HEK293T (cell line): ENCODE measurements at regions not wholly inside any gene's neighbourhood (a gene's known extent, or its start where the extent isn't known, plus 50 kb on each side); places are given as distances from the start of the nearest gene placed in this dataset.

Source experiments
- CTCF ChIA-PET: fragments of 350-600 bp; formaldehyde crosslinking; extraction: SDS; loops from one replicate; lab custom pipeline; 2021; ENCODE audit warnings: antibody characterized with exemption, inconsistent platforms; lab: Yijun Ruan, JAX
- POLR2A ChIA-PET: fragments of 350-600 bp; formaldehyde crosslinking; extraction: SDS; loops from one replicate; lab custom pipeline; 2020; ENCODE audit warnings: antibody characterized with exemption, inconsistent platforms; lab: Yijun Ruan, JAX
- DNase-seq: peaks from one replicate; pipeline ENCODE4 v3.0.0; 2012; ENCODE audit warnings: mixed read lengths; ENCODE audit errors: extremely low spot score
- ARNT ChIP-seq: fragments of 450-650 bp; IDR thresholded peaks from 2 replicates; pipeline ENCODE4 v1.6.1; 2017; ENCODE audit warnings: mild to moderate bottlenecking
- BHLHE40 ChIP-seq: fragments of 450-650 bp; IDR thresholded peaks from 2 replicates; pipeline ENCODE4 v1.6.1; 2016; ENCODE audit warnings: mild to moderate bottlenecking, moderate library complexity, borderline replicate concordance
- CTBP1 ChIP-seq: fragments of 450-650 bp; IDR thresholded peaks from 2 replicates; pipeline ENCODE4 v1.6.1; 2016; ENCODE audit warnings: borderline replicate concordance
- ELF4 ChIP-seq: fragments of 450-650 bp; IDR thresholded peaks from 2 replicates; pipeline ENCODE4 v1.6.1; 2017; ENCODE audit warnings: antibody characterized with exemption
- FOXA1 ChIP-seq: fragments of 450-650 bp; IDR thresholded peaks from 2 replicates; pipeline ENCODE4 v1.6.1; 2016; ENCODE audit warnings: mild to moderate bottlenecking
- FOXK2 ChIP-seq: fragments of 450-650 bp; IDR thresholded peaks from 2 replicates; pipeline ENCODE4 v1.6.1; 2016; ENCODE audit warnings: mild to moderate bottlenecking
- FOXM1 ChIP-seq: fragments of 450-650 bp; IDR thresholded peaks from 2 replicates; pipeline ENCODE4 v1.6.1; 2017; ENCODE audit warnings: mild to moderate bottlenecking, borderline replicate concordance
- HDGF ChIP-seq: fragments of 450-650 bp; IDR thresholded peaks from 2 replicates; pipeline ENCODE4 v1.6.1; 2017; ENCODE audit warnings: antibody characterized with exemption, borderline replicate concordance
- L3MBTL2 ChIP-seq: fragments of 450-650 bp; conservative IDR thresholded peaks from 2 replicates; pipeline ENCODE4 v1.6.1; 2016; ENCODE audit warnings: mild to moderate bottlenecking
- LEF1 ChIP-seq: fragments of 450-650 bp; IDR thresholded peaks from 2 replicates; pipeline ENCODE4 v1.6.1; 2017; ENCODE audit warnings: mild to moderate bottlenecking, borderline replicate concordance
- NFRKB ChIP-seq: fragments of 450-650 bp; IDR thresholded peaks from 2 replicates; pipeline ENCODE4 v1.6.1; 2016; ENCODE audit warnings: mild to moderate bottlenecking, moderate library complexity
- SP1 ChIP-seq: fragments of 450-650 bp; IDR thresholded peaks from 2 replicates; pipeline ENCODE4 v1.6.1; 2017
- SUZ12 ChIP-seq: fragments of 450-650 bp; IDR thresholded peaks from 2 replicates; pipeline ENCODE4 v1.6.1; 2016; ENCODE audit warnings: mild to moderate bottlenecking
- TARDBP ChIP-seq: fragments of 450-650 bp; IDR thresholded peaks from 2 replicates; pipeline ENCODE4 v1.6.1; 2016
- ZNF384 ChIP-seq: fragments of 450-650 bp; IDR thresholded peaks from 2 replicates; pipeline ENCODE4 v1.6.1; 2016
- TF ChIP-seq, protein P1 (sequence below): fragments of 450-650 bp; IDR thresholded peaks from 2 replicates; pipeline ENCODE4 v1.6.1; 2016

DNA sequence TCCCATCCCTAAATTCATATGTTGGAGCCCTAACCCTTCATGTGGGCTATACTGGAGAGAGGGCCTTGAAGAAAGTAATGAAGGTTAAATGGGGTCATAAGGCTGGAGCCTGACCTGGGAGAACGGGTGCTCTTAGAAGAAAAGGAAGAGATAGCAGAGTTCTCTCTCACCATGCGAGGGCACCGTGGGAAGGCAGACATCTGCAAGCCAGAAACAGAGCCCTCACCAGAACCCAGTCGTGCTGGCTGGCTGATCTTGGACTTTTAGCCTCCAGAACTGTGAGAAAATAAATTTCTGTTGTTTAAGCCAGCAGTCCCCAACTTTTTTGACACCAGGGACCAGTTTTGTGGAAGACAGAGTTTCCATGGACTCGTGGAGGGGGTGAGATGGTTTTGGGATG lies 149.3 kb downstream of the ATP23 start:
- CTCF ChIA-PET: no interaction called here
- TF ChIP-seq TARDBP (no peak), ZNF384 (no peak), SUZ12 (no peak), ARNT (no peak), CTBP1 (no peak), HDGF (no peak)
- POLR2A ChIA-PET: no interaction called here
- DNase-seq: no peak

DNA sequence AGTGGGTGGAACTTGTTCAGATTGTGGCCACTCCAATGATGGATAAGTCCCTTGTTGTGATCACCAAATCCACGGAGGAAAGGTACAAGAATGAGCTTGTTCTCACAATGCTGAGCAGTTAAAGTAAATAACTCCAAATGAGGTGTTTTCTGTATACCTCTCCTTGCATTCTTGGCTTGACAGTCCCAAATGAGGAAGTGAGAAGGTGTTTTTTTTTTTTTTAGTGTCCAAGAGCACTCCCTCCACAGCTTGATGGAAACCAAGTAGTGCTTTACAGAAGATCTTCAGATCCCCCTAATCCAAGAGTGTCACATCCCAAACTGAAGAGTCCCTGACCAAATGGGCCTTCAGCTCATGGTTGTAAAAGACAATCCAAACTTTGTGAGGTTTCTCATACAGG lies 153.6 kb downstream of the ATP23 start:
- ChIA-PET POLR2A (no interaction called here), CTCF (no interaction called here)
- no peak for DNase-seq
- TF ChIP-seq FOXM1 (no peak), HDGF (no peak), ARNT (no peak), ELF4 (no peak), L3MBTL2 (no peak), FOXK2 (no peak), FOXA1 (no peak), NFRKB (no peak), BHLHE40 (no peak)

DNA sequence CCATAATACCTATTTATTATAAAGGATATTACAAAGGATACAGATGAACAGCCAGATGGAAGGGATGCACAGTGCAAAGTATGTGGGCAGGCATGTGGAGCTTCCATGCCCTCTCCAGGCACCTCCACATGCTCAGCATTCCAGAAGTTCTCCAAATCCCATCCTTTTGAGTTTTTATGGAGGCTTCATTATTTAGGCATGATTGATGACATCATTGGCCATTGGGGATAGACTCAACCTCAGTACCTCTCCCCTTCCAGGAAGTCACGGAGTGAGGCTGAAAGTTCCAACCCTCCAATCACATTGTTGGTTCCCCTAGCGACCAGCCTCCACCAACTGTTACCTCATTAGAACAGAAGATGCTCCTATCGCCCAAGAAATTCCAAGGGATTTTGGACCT lies 156.4 kb downstream of the ATP23 start:
- ChIA-PET POLR2A (no interaction called here), CTCF (no interaction called here)
- no peak for DNase-seq
- TF ChIP-seq HDGF (no peak), SUZ12 (no peak), TARDBP (no peak), FOXK2 (no peak), BHLHE40 (no peak), CTBP1 (no peak), LEF1 (no peak), NFRKB (no peak), ZNF384 (no peak), SP1 (no peak), ARNT (no peak)
- TF ChIP-seq, protein P1, sequence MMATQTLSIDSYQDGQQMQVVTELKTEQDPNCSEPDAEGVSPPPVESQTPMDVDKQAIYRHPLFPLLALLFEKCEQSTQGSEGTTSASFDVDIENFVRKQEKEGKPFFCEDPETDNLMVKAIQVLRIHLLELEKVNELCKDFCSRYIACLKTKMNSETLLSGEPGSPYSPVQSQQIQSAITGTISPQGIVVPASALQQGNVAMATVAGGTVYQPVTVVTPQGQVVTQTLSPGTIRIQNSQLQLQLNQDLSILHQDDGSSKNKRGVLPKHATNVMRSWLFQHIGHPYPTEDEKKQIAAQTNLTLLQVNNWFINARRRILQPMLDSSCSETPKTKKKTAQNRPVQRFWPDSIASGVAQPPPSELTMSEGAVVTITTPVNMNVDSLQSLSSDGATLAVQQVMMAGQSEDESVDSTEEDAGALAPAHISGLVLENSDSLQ: no peak

DNA sequence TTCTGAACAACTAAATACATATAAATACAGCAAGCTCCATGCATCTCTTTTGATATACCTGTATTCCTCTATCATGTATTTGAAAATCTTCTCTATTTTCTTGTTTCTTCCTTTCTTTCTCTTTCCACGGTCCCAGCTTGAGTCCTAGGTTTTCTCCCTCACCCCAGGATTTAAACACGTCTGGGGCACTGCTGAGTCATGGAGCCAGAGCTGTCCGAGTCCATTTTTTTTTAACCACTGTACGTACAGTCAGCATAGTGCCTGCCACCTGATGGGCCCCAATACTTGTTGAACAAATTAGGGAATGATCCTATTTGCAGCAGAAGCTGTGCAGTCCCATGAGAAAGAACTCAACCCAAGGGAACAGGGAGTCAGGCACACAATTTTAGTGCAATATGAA lies 158.1 kb downstream of the ATP23 start:
- POLR2A ChIA-PET: no interaction called here
- no peak for TF ChIP-seq ELF4
- TF ChIP-seq SP1: no peak
- no peak for TF ChIP-seq FOXM1
- TF ChIP-seq, protein P1: no peak
- CTCF ChIA-PET: no interaction called here
- DNase-seq: no peak

DNA sequence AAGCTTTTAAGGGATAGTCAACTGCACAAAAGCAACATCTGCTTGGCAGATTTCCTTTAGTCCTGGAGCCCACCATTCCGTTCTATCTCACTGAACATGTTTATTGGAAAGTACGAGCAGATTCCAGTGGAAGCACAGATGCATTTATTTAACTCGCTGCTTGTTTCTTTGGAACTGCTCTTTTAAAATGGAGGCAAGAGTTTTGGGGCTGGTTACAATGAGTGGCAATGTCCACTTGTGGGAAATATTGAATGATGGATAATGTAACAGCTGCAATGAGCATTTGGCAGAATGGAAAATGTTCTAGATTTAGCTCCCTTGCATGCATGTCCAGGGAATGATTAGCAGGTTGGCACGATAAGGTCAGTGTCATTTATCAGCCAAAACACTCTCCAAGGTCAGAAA lies 163.0 kb downstream of the ATP23 start:
- no peak for DNase-seq
- TF ChIP-seq BHLHE40: no peak
- no peak for TF ChIP-seq L3MBTL2
- TF ChIP-seq TARDBP: no peak
- no peak for TF ChIP-seq ARNT
- TF ChIP-seq LEF1: no peak
- no peak for TF ChIP-seq SUZ12
- no peak for TF ChIP-seq FOXM1
- TF ChIP-seq FOXA1: no peak
- ChIA-PET CTCF (no interaction called here), POLR2A (no interaction called here)

DNA sequence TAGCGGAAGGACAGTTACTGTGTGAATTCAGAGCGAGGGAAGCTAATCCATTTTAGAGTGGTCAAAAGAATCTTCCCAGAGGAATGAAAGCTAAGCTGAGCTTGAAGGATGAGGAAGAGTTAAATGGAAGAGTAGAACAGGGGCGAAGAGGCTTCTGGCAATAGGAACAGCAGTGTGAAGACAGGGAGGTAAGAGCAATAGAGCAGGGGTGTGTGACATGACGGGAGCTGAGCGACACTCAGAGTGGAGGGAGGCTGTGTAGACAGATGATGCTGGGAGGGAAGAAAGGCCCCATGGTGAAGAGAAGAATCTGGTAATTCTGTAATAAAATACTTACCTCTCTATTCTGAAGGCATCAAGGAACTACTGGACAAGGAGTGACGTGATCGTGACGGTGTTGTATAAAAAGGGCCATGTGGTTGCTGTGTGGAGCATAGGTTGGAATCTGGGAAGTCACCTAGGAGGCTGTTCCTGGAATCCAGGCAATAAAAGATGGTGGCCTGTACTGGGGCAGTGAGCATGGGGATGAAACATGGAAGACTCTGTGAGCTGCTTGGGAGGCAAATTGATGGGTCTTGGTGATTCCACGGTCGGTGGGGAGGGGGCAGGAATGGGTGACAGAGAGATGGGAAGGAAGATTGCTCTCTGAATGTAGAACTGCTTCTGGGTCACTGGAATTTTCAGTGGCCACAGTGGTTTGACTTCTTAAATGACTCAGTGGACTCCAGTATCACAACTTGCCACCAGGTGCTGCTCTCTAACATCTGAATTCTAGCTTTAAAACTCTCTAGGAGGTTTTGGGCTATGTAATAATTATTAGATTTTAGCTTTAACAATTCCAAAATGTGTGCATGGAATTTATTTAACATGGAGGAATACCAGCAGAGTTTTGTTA lies 164.1 kb downstream of the ATP23 start:
- no peak for TF ChIP-seq BHLHE40
- TF ChIP-seq ELF4: no peak
- TF ChIP-seq ARNT: no peak
- TF ChIP-seq TARDBP: no peak
- TF ChIP-seq, protein P1: no peak
- TF ChIP-seq ZNF384: no peak
- TF ChIP-seq FOXK2: no peak
- no peak for TF ChIP-seq SP1
- TF ChIP-seq HDGF: no peak
- ChIA-PET CTCF (interaction anchor here (0.6 kb wide), 1 partner anchor 985 kb away, joined by 4 read pairs; no protein-coding TSS in a partner anchor), POLR2A (no interaction called here)
- no peak for DNase-seq

DNA sequence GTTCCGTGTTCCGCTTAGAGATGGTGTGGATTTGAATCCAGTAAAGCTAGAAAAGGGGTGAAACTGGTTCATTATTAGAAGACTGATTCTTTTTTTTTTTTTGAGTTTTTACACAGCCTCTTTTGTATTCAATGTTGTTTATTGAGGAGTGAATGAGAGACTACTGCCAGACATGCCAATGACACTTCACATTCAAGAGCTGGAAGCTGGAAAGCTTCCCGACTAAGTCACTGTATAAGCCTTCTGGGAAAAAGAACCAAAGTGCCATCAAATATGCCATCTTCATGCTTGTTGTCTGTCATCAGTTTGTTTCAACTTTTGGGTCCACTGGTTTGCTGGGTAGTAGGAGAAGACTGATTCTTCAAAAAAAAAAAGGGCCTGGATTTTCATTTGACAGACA lies 164.8 kb downstream of the ATP23 start:
- ChIA-PET POLR2A (no interaction called here), CTCF (interaction anchor here (0.6 kb wide), 1 partner anchor 984 kb away, joined by 4 read pairs; no protein-coding TSS in a partner anchor)
- TF ChIP-seq ELF4: no peak
- TF ChIP-seq FOXA1: no peak
- no peak for TF ChIP-seq BHLHE40
- TF ChIP-seq ARNT: no peak
- no peak for TF ChIP-seq SP1
- TF ChIP-seq, protein P1: no peak
- no peak for TF ChIP-seq SUZ12
- no peak for TF ChIP-seq ZNF384
- no peak for DNase-seq
